Chondrocyte (in vitro differentiated cells): ENCODE measurements at regions not wholly inside any gene's neighbourhood (a gene's known extent, or its start where the extent isn't known, plus 50 kb on each side); places are given as distances from the start of the nearest gene placed in this dataset.

ENCODE experiments used
- DNase-seq: peaks from one replicate; pipeline ENCODE4 v3.0.0; 2021; ENCODE audit warnings: mixed read lengths, low spot score
- H3K27ac Mint-ChIP-seq: one replicate; pipeline ENCODE4 v1.8.0; 2021; ENCODE audit warnings: mild to moderate bottlenecking, moderate library complexity, mixed read lengths; ENCODE audit not compliant: unreplicated experiment
- H3K27me3 Mint-ChIP-seq: 2 replicates; pipeline ENCODE4 v1.8.0; 2021; ENCODE audit warnings: low read depth, mixed read lengths
- H3K36me3 Mint-ChIP-seq: 2 replicates; pipeline ENCODE4 v1.8.0; 2021; ENCODE audit warnings: low read depth, mixed read lengths
- H3K4me1 Mint-ChIP-seq: 2 replicates; pipeline ENCODE4 v1.8.0; 2021; ENCODE audit warnings: low read depth, mild to moderate bottlenecking, mixed read lengths
- H3K4me3 Mint-ChIP-seq: one replicate; pipeline ENCODE4 v1.8.0; 2021; ENCODE audit warnings: mild to moderate bottlenecking, moderate library complexity, mixed read lengths; ENCODE audit not compliant: unreplicated experiment
- H3K9me3 Mint-ChIP-seq: 2 replicates; pipeline ENCODE4 v1.8.0; 2021; ENCODE audit warnings: low read depth, mixed read lengths
- CTCF ChIP-seq: fragments of 200-600 bp; sonication (generic); IDR thresholded peaks from 2 replicates; pipeline ENCODE4 v1.5.0; 2021; ENCODE audit warnings: antibody characterized with exemption, mild to moderate bottlenecking, moderate library complexity

GRCh38 chr4:179894066-179894778 is 2349.0 kb upstream of the TENM3 start:
- Mint-ChIP-seq H3K27ac (no peak overlapping the region), H3K4me1 (no peaks in the 10 kb centered on the region), H3K27me3 (no peaks in the 10 kb centered on the region), H3K9me3 (peaks cover 5% of the 10 kb centered on the region), H3K36me3 (no peaks in the 10 kb centered on the region), H3K4me3 (no peak overlapping the region)
- no peak for TF ChIP-seq CTCF
- DNase-seq, result no peak

GRCh38 chr4:179919587-179919986 is 2323.6 kb upstream of the TENM3 start:
- Mint-ChIP-seq H3K4me3 (no peak overlapping the region), H3K27ac (no peak overlapping the region), H3K9me3 (peaks cover 9% of the 10 kb centered on the region), H3K4me1 (no peaks in the 10 kb centered on the region), H3K36me3 (no peaks in the 10 kb centered on the region), H3K27me3 (no peaks in the 10 kb centered on the region)
- no peak for TF ChIP-seq CTCF
- DNase-seq, result no peak

GRCh38 chr4:179927473-179927872 is 2315.7 kb upstream of the TENM3 start:
- Mint-ChIP-seq H3K4me1 (no peaks in the 10 kb centered on the region), H3K9me3 (peaks cover 4% of the 10 kb centered on the region), H3K27ac (no peak overlapping the region), H3K4me3 (no peak overlapping the region), H3K36me3 (no peaks in the 10 kb centered on the region), H3K27me3 (peaks cover 3% of the 10 kb centered on the region)
- TF ChIP-seq CTCF, result no peak
- no peak for DNase-seq

- no peak for DNase-seq
Observed at GRCh38 chr4:179941911-179942310, 2301.3 kb upstream of the TENM3 start.

GRCh38 chr4:179976777-179977176 is 2266.4 kb upstream of the TENM3 start:
- no peak overlapping the region for H3K27ac Mint-ChIP-seq
- no peak overlapping the region for H3K4me3 Mint-ChIP-seq
- no peaks in the 10 kb centered on the region for H3K4me1 Mint-ChIP-seq
- no peak for DNase-seq
- TF ChIP-seq CTCF, result no peak
- no peaks in the 10 kb centered on the region for H3K9me3 Mint-ChIP-seq
- H3K27me3 Mint-ChIP-seq, result peaks cover 5% of the 10 kb centered on the region
- H3K36me3 Mint-ChIP-seq, result no peaks in the 10 kb centered on the region

More at GRCh38 chr4:179941911-179942310, 2301.3 kb upstream of the TENM3 start:
- Mint-ChIP-seq H3K36me3 (no peaks in the 10 kb centered on the region), H3K27me3 (no peaks in the 10 kb centered on the region), H3K27ac (no peak overlapping the region), H3K4me3 (no peak overlapping the region), H3K4me1 (no peaks in the 10 kb centered on the region), H3K9me3 (peaks cover 43% of the 10 kb centered on the region)
- no peak for TF ChIP-seq CTCF
